K562 (cell line): ENCODE measurements at regions not wholly inside any gene's neighbourhood (a gene's known extent, or its start where the extent isn't known, plus 50 kb on each side); places are given as distances from the start of the nearest gene placed in this dataset.

Source experiments
- ATAC-seq: fragments of 200-7000 bp; cut with Tn5 transposase; 3 replicates; pipeline ENCODE4 v1.9.1; 2020; ENCODE audit warnings: moderate library complexity
- BruUV-seq: library from RNA; stranded (reverse); fragments of 400-500 nt; replicated peaks from 2 replicates; lab custom pipeline; 2021; lab: Mats Ljungman, UMichigan
- CTCF ChIA-PET: fragments of 300-600 bp; formaldehyde crosslinking; extraction: SDS; loops from one replicate; lab custom pipeline; 2021; ENCODE audit warnings: low intra/inter-chr PET ratio; lab: Yijun Ruan, JAX
- POLR2A ChIA-PET: fragments of 300-600, 350-650 bp; sonication (Branson Sonifier 250); formaldehyde crosslinking; extraction: SDS; loops from one replicate; lab custom pipeline; 2021; ENCODE audit warnings: antibody characterized with exemption, inconsistent platforms; lab: Yijun Ruan, JAX
- DNase-seq, 4 experiments: peaks; one replicate each; pipeline versions ENCODE4 v3.0.0 to v3.0.0-alpha.2; 2011 to 2018; ENCODE audit warnings: low spot score in 3 of 4, mixed read lengths in 3 of 4; ENCODE audit errors: extremely low read depth in 1 of 4
- FAIRE-seq: peaks from 2 replicates; lab custom pipeline; 2011; peaks lifted over from hg19 to GRCh38; lab: Jason Lieb, UNC
- H2AFZ ChIP-seq: 2 replicates; pipeline ENCODE4 v1.6.0; 2011; ENCODE audit warnings: low read depth, low read length, control low read depth, inconsistent platforms
- H3K27ac ChIP-seq: fragments of 200-600 bp; 3 replicates; pipeline ENCODE4 v1.8.0; 2011; ENCODE audit warnings: low read depth, mild to moderate bottlenecking, control low read depth, inconsistent platforms, low read length, moderate library complexity, mixed read lengths; ENCODE audit errors: extremely low read depth
- H3K27me3 ChIP-seq, 2 experiments: fragments of 300-600 bp in 1 of 2; 2 replicates in 1 of 2; 3 replicates in 1 of 2; pipeline versions ENCODE4 v1.6.0 to v1.8.0; 2011; ENCODE audit warnings: inconsistent platforms in 2 of 2, low read length in 2 of 2, mild to moderate bottlenecking in 1 of 2, mixed read lengths in 1 of 2, moderate library complexity in 1 of 2; ENCODE audit not compliant: control insufficient read depth in 2 of 2, insufficient read depth in 2 of 2
- H3K36me3 ChIP-seq: fragments of 300-600 bp; 3 replicates; pipeline ENCODE4 v1.8.0; 2011; ENCODE audit warnings: mild to moderate bottlenecking, low read length, inconsistent platforms; ENCODE audit not compliant: control insufficient read depth, insufficient read depth
- H3K4me1 ChIP-seq, 2 experiments: fragments of 200-600 bp in 1 of 2; replicated peaks in 1 of 2; 2 replicates in 1 of 2; 3 replicates in 1 of 2; pipeline versions ENCODE4 v1.5.1 to v1.8.0; 2011; ENCODE audit warnings: inconsistent platforms in 2 of 2, low read length in 2 of 2, mild to moderate bottlenecking in 1 of 2, mixed read lengths in 1 of 2, moderate library complexity in 1 of 2; ENCODE audit not compliant: control insufficient read depth in 2 of 2, insufficient read depth in 2 of 2
- H3K4me2 ChIP-seq: 2 replicates; pipeline ENCODE4 v1.6.1; 2011; ENCODE audit warnings: low read length, control low read depth, inconsistent platforms, mixed read lengths; ENCODE audit not compliant: insufficient read depth
- H3K4me3 ChIP-seq: fragments of 200-600 bp; sonication (generic), shearing (Covaris generic); 2 replicates; pipeline ENCODE4 v1.5.1; 2016; ENCODE audit warnings: control low read depth, inconsistent platforms
- H3K79me2 ChIP-seq: fragments of 200-600 bp; 3 replicates; pipeline ENCODE4 v1.8.0; 2011; ENCODE audit warnings: low read length, inconsistent platforms; ENCODE audit not compliant: control insufficient read depth, insufficient read depth
- H3K9ac ChIP-seq, 2 experiments: 2 replicates each; pipeline versions ENCODE4 v1.6.0 to v1.6.1; 2011; ENCODE audit warnings: low read depth in 2 of 2, low read length in 2 of 2, control low read depth in 1 of 2, inconsistent platforms in 1 of 2, mild to moderate bottlenecking in 1 of 2, mixed read lengths in 1 of 2; ENCODE audit not compliant: insufficient read depth in 1 of 2
- H3K9me1 ChIP-seq: one replicate; pipeline ENCODE4 v1.6.0; 2011; ENCODE audit warnings: inconsistent platforms, mild to moderate bottlenecking, low read length, moderate library complexity; ENCODE audit not compliant: control insufficient read depth, insufficient read depth
- H3K9me3 ChIP-seq: replicated peaks from 2 replicates; pipeline ENCODE4 v1.5.1; 2011; ENCODE audit warnings: low read depth, low read length, inconsistent platforms; ENCODE audit not compliant: control insufficient read depth, insufficient read depth
- H4K20me1 ChIP-seq: replicated peaks from 2 replicates; pipeline ENCODE4 v1.6.1; 2011; ENCODE audit warnings: low read length, inconsistent platforms, mixed read lengths; ENCODE audit not compliant: control insufficient read depth, insufficient read depth
- ARID4B ChIP-seq: sonication (generic); formaldehyde crosslinking; IDR thresholded peaks from 2 replicates; pipeline ENCODE4 v1.8.0; 2022; ENCODE audit warnings: mild to moderate bottlenecking, missing genetic modification reagents
- CBX1 ChIP-seq: sonication (generic); IDR thresholded peaks from 2 replicates; pipeline ENCODE4 v1.6.1; 2016; ENCODE audit warnings: antibody characterized with exemption, low read depth, mild to moderate bottlenecking
- DIDO1 ChIP-seq: fragments of 450-650 bp; IDR thresholded peaks from 2 replicates; pipeline ENCODE4 v1.6.1; 2016; ENCODE audit warnings: low read depth, missing biosample characterization, missing genetic modification characterization
- ESRRB ChIP-seq: fragments of 250-450 bp; sonication (Bioruptor Pico); IDR thresholded peaks from 2 replicates; pipeline ENCODE4 v1.5.0; 2020; ENCODE audit warnings: mild to moderate bottlenecking, moderate library complexity, borderline replicate concordance
- MEF2A ChIP-seq: IDR thresholded peaks from 2 replicates; pipeline ENCODE4 v1.6.1; 2011; ENCODE audit warnings: low read depth, mild to moderate bottlenecking, low read length, moderate library complexity; ENCODE audit not compliant: control insufficient read depth
- NCOA1 ChIP-seq: fragments of 450-650 bp; IDR thresholded peaks from 2 replicates; pipeline ENCODE4 v1.6.1; 2016; ENCODE audit warnings: low read depth
- NFIX ChIP-seq: fragments of 250-450 bp; sonication (Bioruptor Pico); IDR thresholded peaks from 2 replicates; pipeline ENCODE4 v1.4.0; 2020; ENCODE audit warnings: low read depth, mild to moderate bottlenecking, moderate library complexity
- NFXL1 ChIP-seq: fragments of 450-650 bp; formaldehyde crosslinking; IDR thresholded peaks from 2 replicates; pipeline ENCODE4 v1.4.0; 2021; ENCODE audit warnings: mild to moderate bottlenecking
- NR1H2 ChIP-seq: sonication (generic); formaldehyde crosslinking; IDR thresholded peaks from 2 replicates; pipeline ENCODE4 v1.4.0; 2020; ENCODE audit warnings: mild to moderate bottlenecking, missing genetic modification reagents
- SMARCC2 ChIP-seq: fragments of 450-650 bp; IDR thresholded peaks from 2 replicates; pipeline ENCODE4 v1.6.1; 2017; ENCODE audit warnings: antibody characterized with exemption, moderate library complexity, mild to moderate bottlenecking, low read depth
- VEZF1 ChIP-seq: fragments of 200-800 bp; sonication (Bioruptor generic); IDR thresholded peaks from 2 replicates; pipeline ENCODE4 v1.6.1; 2017; ENCODE audit warnings: missing genetic modification characterization, missing compliant biosample characterization
- ZNF212 ChIP-seq: fragments of 450-650 bp; formaldehyde crosslinking; IDR thresholded peaks from 2 replicates; pipeline ENCODE4 v1.4.0; 2020; ENCODE audit warnings: mild to moderate bottlenecking
- ZNF239 ChIP-seq: fragments of 250-450 bp; sonication (Bioruptor Pico); IDR thresholded peaks from 2 replicates; pipeline ENCODE4 v1.4.0; 2020; ENCODE audit warnings: mild to moderate bottlenecking
- ZNF274 ChIP-seq: IDR thresholded peaks from 2 replicates; pipeline ENCODE4 v1.6.1; 2011; ENCODE audit warnings: low read depth, mild to moderate bottlenecking, low read length, moderate library complexity, borderline replicate concordance
- ZNF3 ChIP-seq: fragments of 250-450 bp; sonication (Bioruptor Pico); IDR thresholded peaks from 2 replicates; pipeline ENCODE4 v1.5.0; 2021; ENCODE audit warnings: mild to moderate bottlenecking, moderate library complexity
- WGBS: fragments of 100-300 bp; shearing (Covaris generic); methylation state at CpG from one replicate; pipeline ENCODE4 v1.1.6; 2016; ENCODE audit warnings: low coverage, mixed read lengths; ENCODE audit not compliant: insufficient coverage; ENCODE audit errors: missing lambda C conversion rate; 5-methylcytosine and 5-hydroxymethylcytosine counted together
- in situ Hi-C: fragments of 300-500 bp; cut with MboI; formaldehyde crosslinking; loops from 4 replicates; pipeline ENCODE4 v1.15.0; 2018; ENCODE audit warnings: inconsistent platforms, mixed read lengths
- intact Hi-C: fragments of 100-400 bp; cut with micrococcal nuclease; formaldehyde crosslinking; loops from 2 replicates; pipeline ENCODE4 v1.14.2; 2022

- TF ChIP-seq VEZF1 (CRISPR knock-in tag) = no peak
These were observed 237.0 kb downstream of the TUBA3C start (continued) for GRCh38 chr13:18944501-18945068.

- Histone ChIP-seq H4K20me1 (no peaks in the 10 kb centered on the region), H3K27ac (no peak overlapping the region), H3K4me3 (no peak overlapping the region), H3K36me3 (no peaks in the 10 kb centered on the region), H2AFZ (no peak overlapping the region; the same call in 1 of the 2 replicates), H3K27me3 (peaks cover 0 to 15% of the 10 kb centered on the region in 2 experiments; a peak in 2 of 5 replicates), H3K9me1 (no peaks in the 10 kb centered on the region), H3K9me3 (no peaks in the 10 kb centered on the region), H3K4me2 (no peak overlapping the region), H3K4me1 (peaks cover 0 to 21% of the 10 kb centered on the region in 2 experiments; a peak in 2 of 5 replicates), H3K9ac (no peak overlapping the region; a peak in 1 of 4 replicates), H3K79me2 (no peaks in the 10 kb centered on the region)
- no TSS peak for BruUV-seq
- CTCF ChIA-PET = no interaction called here
- 29% methylated on average over 17 of the region's 47 CpGs for WGBS
- ATAC-seq (no peak), DNase-seq (no peak), FAIRE-seq (no peak)
- intact Hi-C loops (no loop called here), in situ Hi-C loops (no loop called here)
- POLR2A ChIA-PET = no interaction called here
- TF ChIP-seq ZNF274 (no peak), NR1H2 (no peak), MEF2A (no peak), SMARCC2 (no peak), ESRRB (no peak), CBX1 (no peak), NFIX (no peak), ARID4B (CRISPR knock-in tag) (no peak), NCOA1 (no peak), ZNF212 (CRISPR knock-in tag) (no peak), ZNF239 (CRISPR knock-in tag) (no peak), ZNF3 (CRISPR knock-in tag) (no peak), DIDO1 (no peak), NFXL1 (CRISPR knock-in tag) (no peak)
These were observed 237.8 kb downstream of the TUBA3C start for GRCh38 chr13:18943721-18944391.
